ENCODE measurements at regions not wholly inside any gene's neighbourhood (a gene's known extent, or its start where the extent isn't known, plus 50 kb on each side); places are given as distances from the start of the nearest gene placed in this dataset.

DNA sequence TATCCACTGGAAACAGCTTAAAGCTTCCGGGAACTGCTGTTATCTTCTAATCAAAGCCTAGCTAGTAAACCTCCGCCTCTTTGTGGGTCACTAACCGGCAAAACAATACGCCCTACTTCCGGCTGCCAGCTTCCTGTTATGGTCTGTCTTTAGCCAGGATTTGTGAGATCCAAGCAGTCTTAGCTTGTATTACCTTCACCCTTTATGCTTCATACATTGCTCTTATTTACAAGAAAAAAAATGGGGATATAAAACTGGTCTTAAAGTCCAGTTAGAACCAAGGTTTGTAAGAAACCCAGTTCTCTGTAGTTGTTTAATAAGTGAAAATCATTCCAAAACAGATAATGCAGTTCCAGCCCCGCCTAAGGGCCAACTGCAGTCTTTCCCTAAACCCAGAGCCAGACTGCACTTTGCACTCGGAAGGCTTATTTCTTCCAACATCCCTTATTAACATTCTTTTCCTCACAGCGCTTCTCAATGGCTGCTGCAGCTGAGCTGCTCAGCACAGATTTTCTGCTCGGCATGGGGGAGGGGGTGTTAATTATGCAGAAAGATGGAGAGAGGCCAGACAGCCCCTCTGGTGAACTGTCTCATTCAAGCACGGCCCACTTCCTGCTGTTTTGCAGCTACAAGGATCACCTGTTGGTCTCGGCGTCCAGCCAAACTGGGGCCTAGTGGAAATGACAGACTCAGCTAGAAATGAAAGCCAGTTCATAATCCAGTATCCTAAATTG lies 368.4 kb downstream of the KLF12 start:
- no peak for TF ChIP-seq CTCF (IDR thresholded peaks at IDR 0.05; ENCODE audit: poor library complexity)
- TF ChIP-seq EZH2phosphoT487 (IDR thresholded peaks at IDR 0.05; ENCODE audit: low read depth, severe bottlenecking, unreplicated experiment): no peak

Measured in hepatocyte (in vitro differentiated cells).